GM21717 (cell line): ENCODE measurements at regions not wholly inside any gene's neighbourhood (a gene's known extent, or its start where the extent isn't known, plus 50 kb on each side); places are given as distances from the start of the nearest gene placed in this dataset.
"Not testable (repeated sequence)": the region's sequence is repeated elsewhere in the genome, so short reads cannot be mapped to it uniquely, and the experiment has no call there.

Experiments used
- ATAC-seq: cut with Tn5 transposase; IDR thresholded peaks from one replicate; pipeline ENCODE4 v1.9.1; 2021; ENCODE audit warnings: mild to moderate bottlenecking, moderate library complexity; ENCODE audit not compliant: unreplicated experiment

GRCh38 chr7:108627476-108628051 lies 57.9 kb downstream of the DNAJB9 start:
- no peak for ATAC-seq

DNA sequence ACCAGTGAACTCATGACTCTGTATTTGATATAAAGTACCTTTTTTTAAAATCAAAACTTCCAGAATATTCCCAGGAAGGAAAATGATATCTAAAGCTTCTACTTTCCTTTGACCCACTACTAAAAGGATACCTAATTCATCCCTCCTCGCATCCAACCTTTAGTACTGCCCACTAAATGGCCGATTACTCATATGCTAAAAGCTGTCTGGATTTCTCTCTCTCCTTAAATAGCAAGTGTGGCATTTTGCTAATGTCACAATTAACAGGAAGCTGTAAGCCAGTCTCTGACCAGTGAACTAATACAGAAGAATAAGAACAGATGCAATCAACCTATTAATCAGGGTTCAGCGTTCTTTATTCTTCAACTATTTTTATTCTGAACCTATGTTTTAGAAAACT lies 59.0 kb downstream of the DNAJB9 start:
- no peak for ATAC-seq

GRCh38 chr7:108629651-108630400 lies 60.2 kb downstream of the DNAJB9 start:
- no peak for ATAC-seq

GRCh38 chr7:108634036-108634435 lies 64.4 kb downstream of the DNAJB9 start:
- ATAC-seq, result no peak

DNA sequence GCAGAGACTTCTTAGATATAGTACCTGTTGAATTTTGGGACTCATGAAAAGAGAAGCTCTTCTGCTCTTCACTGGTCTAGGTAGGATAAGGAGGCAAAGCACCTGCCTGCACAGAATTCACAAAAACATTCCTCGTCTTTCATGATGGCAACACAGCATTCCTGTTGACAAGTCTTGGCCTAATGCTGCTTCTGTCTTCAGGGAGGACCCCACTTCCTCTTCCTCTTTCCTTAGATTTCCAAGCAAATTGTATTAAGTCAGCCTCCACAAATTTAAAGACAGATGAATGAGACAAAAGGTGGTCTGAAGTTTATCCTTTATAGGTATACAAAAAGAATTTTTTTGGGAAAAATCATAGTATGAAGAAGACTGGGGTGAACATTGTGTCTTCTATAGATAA lies 64.9 kb downstream of the DNAJB9 start:
- ATAC-seq, result no peak

- no peak for ATAC-seq
Observed at GRCh38 chr7:108637049-108637621, 67.5 kb downstream of the DNAJB9 start.

DNA sequence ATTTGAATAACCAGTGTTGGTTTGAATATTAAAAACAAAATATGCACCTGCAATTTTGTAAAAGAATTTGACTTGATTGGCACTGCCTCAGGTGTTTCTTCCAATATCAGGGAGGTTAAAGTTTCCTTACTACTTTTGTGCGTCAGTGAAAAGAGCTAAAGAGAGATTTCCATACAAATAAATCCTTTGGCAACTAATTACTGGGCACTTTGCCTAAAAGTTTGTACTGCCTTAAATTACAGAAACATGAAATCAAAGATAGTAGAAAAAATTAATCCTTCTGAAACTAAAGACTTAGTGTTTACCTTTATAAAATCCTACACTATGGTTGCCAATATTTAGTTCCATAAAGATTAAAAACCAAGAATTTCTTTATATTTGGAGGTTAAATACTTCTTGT lies 72.5 kb downstream of the DNAJB9 start:
- ATAC-seq, result no peak

DNA sequence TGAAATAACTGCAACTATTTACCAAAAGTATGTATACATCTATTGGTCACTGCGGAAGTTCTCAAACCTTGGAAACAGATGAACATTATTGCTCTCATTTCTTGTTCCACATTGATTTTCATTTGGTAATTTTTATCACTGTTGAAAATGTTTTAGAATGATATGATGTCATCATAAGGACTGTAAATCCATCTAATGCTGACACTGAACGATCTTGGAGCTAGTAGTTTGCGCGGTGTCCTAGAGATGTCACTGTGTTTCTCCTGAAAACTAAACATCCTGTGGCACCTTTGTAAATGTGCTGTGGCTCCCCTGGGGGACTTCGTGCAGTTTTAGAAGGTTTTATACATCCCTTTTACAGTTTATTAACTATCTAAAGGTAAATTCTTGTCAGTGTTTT lies 73.5 kb downstream of the DNAJB9 start:
- no peak for ATAC-seq

- ATAC-seq, result no peak
Observed at GRCh38 chr7:108648989-108649388, 79.3 kb downstream of the DNAJB9 start.

GRCh38 chr7:108650467-108650866 lies 80.8 kb downstream of the DNAJB9 start:
- ATAC-seq, result no peak

DNA sequence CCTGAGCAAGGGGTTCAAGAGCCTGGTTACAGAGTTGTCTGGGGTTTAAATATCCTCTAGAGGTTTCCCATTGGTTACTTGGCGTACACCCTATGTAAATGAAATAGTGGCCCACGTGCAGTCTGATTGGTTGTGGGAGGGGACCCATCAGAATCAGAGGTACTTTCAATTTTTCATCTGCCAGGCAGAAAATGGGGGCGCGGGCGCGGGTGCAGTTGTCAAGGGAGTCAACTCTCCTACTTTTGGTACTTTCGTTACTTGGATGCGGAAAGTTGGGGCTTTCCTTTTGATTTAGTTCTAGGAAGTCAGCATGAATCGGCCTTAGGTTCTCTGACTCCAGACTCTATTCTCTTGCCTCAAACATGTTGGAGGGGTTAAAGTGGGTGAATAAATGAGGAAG lies 83.2 kb downstream of the DNAJB9 start:
- no peak for ATAC-seq

- ATAC-seq, result no peak
Observed at GRCh38 chr7:108653526-108653925, 83.9 kb downstream of the DNAJB9 start.

GRCh38 chr7:108657140-108657726 lies 87.6 kb downstream of the DNAJB9 start:
- not testable (repeated sequence) for ATAC-seq

GRCh38 chr7:108659261-108659660 lies 89.6 kb downstream of the DNAJB9 start:
- ATAC-seq, result no peak

DNA sequence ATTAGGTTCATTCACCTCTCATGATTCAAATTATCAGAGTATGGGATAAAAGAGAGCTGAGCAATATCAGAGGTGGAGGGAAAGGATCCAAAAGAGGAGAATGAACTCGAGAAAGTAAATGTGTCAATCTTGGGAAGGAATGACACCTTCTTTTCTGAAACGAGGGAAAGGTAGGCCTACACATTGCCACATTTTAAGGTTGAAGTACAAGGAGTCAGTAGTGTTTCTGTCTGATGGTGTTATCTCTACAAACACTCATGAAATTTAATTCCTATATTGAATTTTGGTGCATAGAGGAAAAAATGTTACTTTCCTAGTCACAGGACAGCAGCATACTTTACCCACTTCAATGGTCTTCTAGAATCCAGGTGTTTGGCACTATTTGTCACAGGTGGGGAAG lies 90.2 kb downstream of the DNAJB9 start:
- no peak for ATAC-seq

DNA sequence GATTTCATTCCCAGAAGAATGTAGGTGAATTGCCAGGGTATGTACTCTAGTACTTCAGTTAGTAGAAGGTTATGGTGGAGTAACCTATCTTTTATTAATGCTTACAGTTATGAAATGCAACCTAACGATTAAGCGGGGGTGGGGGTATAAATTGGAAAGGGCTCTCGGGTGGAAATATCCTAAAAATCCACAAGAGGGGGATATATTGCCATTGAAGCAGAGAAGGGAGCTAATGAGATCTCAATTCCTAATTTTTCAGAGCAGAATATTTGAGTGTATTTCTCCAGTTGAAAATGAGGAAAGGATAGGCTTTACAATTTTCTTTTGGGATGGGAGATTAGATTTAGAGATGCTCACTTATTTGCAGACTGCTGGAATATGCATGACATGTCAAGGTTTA lies 90.8 kb downstream of the DNAJB9 start:
- no peak for ATAC-seq

DNA sequence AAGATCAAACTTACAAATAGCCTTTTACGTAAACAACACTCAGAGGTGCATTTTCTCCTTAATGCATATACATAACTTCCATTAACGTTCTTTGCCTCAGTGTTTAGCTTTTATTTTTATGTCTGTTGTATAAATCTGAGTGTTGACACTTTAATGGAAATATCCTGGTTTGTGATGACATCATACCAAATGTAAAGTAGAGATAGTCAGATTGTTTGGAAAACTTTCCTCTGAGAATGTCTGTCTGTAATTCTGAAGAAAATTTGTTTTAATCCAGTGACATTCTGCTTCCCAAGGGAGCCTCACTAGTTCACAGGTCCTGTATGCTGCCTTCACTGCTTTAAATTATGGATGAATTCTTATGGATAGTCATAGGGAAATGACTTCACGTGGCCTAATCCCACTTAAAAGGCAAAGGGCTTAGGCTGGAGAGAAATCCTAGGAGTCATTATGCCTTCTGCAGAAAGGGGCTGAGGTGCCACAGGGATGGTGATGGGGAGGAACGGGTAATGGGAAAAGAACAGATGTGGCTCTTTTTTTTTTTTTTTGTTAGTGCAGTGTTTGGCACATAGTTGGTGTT lies 93.2 kb downstream of the DNAJB9 start:
- ATAC-seq, result no peak

DNA sequence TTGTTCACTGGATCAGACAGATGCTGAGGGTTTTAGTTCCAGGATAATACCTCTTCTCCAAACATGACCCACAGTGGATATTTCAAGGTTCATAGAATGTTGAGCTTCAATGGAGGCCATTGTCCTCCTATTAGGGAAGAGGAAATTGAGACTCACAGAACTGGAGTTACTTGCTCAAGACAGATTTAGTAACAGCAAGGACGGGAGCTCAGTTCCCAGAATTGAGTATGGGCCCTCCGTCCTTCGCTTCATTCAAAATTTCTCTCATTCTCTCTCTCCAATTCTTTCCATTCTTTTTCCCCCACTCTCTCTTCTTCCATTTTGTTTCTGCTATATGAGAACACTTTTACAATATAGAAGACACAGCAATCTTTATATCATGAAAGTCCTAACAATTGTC lies 94.0 kb downstream of the DNAJB9 start:
- ATAC-seq, result no peak

DNA sequence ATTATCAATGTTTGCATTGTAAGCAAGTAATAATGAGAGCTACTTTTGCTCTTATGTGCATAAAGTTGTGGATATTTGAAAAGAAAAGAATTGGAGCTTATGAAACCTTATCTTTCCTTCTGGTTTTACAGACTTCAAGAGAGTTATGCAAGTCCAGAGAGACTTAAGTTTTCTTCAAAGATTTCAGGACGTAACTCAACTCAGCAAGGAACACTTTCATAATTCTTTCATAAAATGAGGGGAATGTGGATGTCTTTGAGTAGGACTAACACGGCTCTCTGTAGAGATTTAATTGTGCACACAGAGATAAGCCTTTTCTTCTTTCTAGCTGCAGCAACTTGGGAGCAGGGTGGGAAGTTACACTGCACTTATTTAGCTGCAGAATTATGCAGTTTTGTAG lies 97.5 kb downstream of the DNAJB9 start:
- no peak for ATAC-seq

DNA sequence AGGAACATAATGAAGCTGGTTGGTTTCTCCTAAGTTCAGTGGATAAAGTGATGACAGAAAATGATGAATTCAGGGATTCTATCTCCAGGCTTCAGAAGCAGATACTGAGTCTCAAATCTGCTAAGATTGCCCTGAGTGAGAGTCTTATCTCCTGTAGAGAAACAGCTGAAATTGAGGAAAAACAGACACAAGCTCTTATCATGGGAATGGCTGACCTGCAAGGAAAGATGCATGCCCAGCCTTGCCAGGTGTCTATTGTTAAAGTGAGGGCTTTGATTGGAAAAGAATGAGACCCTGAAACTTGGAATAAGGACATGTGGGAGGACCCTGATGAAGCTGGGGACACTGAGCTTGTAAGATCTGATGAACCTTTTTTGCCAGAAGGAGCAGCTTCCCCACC lies 100.3 kb downstream of the DNAJB9 start:
- no peak for ATAC-seq

GRCh38 chr7:108673699-108674098 lies 104.0 kb downstream of the DNAJB9 start:
- not testable (repeated sequence) for ATAC-seq

DNA sequence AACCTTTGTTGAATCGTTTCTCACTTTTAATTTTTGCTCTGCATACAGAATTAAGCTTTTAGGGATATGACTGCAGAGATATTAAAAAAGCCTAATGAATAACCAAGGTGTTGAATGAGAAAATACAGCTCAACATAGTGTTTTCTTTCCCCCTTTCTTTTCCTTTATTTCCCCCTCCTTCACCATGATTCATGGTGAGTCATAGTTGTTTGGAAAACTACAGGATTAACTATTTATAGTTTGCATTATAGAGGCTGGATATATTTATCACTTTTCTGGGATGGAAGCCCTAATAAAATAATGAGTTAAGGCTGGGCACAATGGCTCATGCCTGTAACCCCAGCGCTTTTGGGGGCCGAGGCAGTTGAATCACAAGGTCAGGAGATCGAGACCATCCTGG lies 115.0 kb downstream of the DNAJB9 start:
- no peak for ATAC-seq
